ENCODE measurements at regions not wholly inside any gene's neighbourhood (a gene's known extent, or its start where the extent isn't known, plus 50 kb on each side); places are given as distances from the start of the nearest gene placed in this dataset.

- TF ChIP-seq JUND (IDR thresholded peaks at IDR 0.05; ENCODE audit: low read length) (no peak), CBX5 (IDR thresholded peaks at IDR 0.05; ENCODE audit: low read depth, low read length) (no peak), POU5F1 (IDR thresholded peaks at IDR 0.05; ENCODE audit: low read depth, low read length) (no peak), PHF8 (conservative IDR thresholded peaks at IDR 0.05; ENCODE audit: low read depth, low read length) (no peak), SIN3A (conservative IDR thresholded peaks at IDR 0.05 in 1 of 2, IDR thresholded peaks at IDR 0.05 in 1 of 2; ENCODE audit: low read depth in 1 of 2, low read length in 2 of 2) (no peak)
Observed at GRCh38 chr10:35937546-35937945, 295.4 kb upstream of the FZD8 start (continued).
